SK-N-SH (cell line): ENCODE measurements at regions not wholly inside any gene's neighbourhood (a gene's known extent, or its start where the extent isn't known, plus 50 kb on each side); places are given as distances from the start of the nearest gene placed in this dataset.

Experiments used
- CTCF ChIA-PET: fragments of 300-600, 350-600 bp; formaldehyde crosslinking; extraction: SDS; loops from one replicate; lab custom pipeline; 2021; lab: Yijun Ruan, JAX
- POLR2A ChIA-PET: fragments of 350-600 bp; sonication (Branson Sonifier 250); formaldehyde crosslinking; extraction: SDS; loops from one replicate; lab custom pipeline; 2020; ENCODE audit warnings: antibody characterized with exemption, inconsistent platforms; lab: Yijun Ruan, JAX
- DNase-seq: peaks from one replicate; pipeline ENCODE4 v3.0.0; 2012
- H2AFZ ChIP-seq: fragments of 200-600 bp; sonication (generic); 2 replicates; pipeline ENCODE4 v1.8.1; 2016; ENCODE audit warnings: antibody characterized with exemption, mild to moderate bottlenecking, low read depth
- H3F3A ChIP-seq: fragments of 200-600 bp; sonication (generic); replicated peaks from 2 replicates; pipeline ENCODE3; 2016; ENCODE audit warnings: antibody characterized with exemption, mild to moderate bottlenecking; ENCODE audit not compliant: insufficient read depth
- H3K27ac ChIP-seq, 2 experiments: fragments of 200-500 bp in 1 of 2; fragments of 200-600 bp in 1 of 2; sonication (Bioruptor generic) in 1 of 2; sonication (generic), shearing (Covaris generic) in 1 of 2; 2 replicates each; pipeline versions ENCODE4 v1.5.1 to v1.6.1; 2014 to 2016; ENCODE audit warnings: low read depth in 2 of 2, inconsistent platforms in 1 of 2, low read length in 1 of 2, mild to moderate bottlenecking in 1 of 2, mixed read lengths in 1 of 2
- H3K27me3 ChIP-seq: fragments of 200-600 bp; sonication (generic), shearing (Covaris generic); 2 replicates; pipeline ENCODE4 v1.6.1; 2016; ENCODE audit warnings: mixed run types; ENCODE audit not compliant: insufficient read depth
- H3K36me3 ChIP-seq, 2 experiments: fragments of 200-500 bp in 1 of 2; fragments of 200-600 bp in 1 of 2; sonication (Bioruptor generic) in 1 of 2; sonication (generic) in 1 of 2; replicated peaks in 1 of 2; 2 replicates each; pipeline versions ENCODE3 to v1.5.1; 2014 to 2016; ENCODE audit warnings: low read length in 1 of 2, mild to moderate bottlenecking in 1 of 2; ENCODE audit not compliant: insufficient read depth in 2 of 2, control insufficient read depth in 1 of 2
- H3K4me1 ChIP-seq, 2 experiments: fragments of 200-500 bp in 1 of 2; fragments of 200-600 bp in 1 of 2; sonication (Bioruptor generic) in 1 of 2; sonication (generic), shearing (Covaris generic) in 1 of 2; 2 replicates each; pipeline versions ENCODE4 v1.5.1 to v1.6.1; 2014 to 2016; ENCODE audit warnings: low read depth in 1 of 2, low read length in 1 of 2, mixed run types in 1 of 2; ENCODE audit not compliant: insufficient read depth in 2 of 2, control insufficient read depth in 1 of 2
- H3K4me2 ChIP-seq: fragments of 200-600 bp; sonication (generic), shearing (Covaris generic); 2 replicates; pipeline ENCODE4 v1.6.1; 2017; ENCODE audit warnings: mixed run types
- H3K4me3 ChIP-seq, 2 experiments: fragments of 200-500 bp in 1 of 2; fragments of 200-600 bp in 1 of 2; sonication (Bioruptor generic) in 1 of 2; sonication (generic), shearing (Covaris generic) in 1 of 2; 2 replicates each; pipeline versions ENCODE4 v1.5.1 to v1.8.1; 2014 to 2016; ENCODE audit warnings: low read depth in 2 of 2, inconsistent platforms in 1 of 2, low read length in 1 of 2, mild to moderate bottlenecking in 1 of 2, mixed read lengths in 1 of 2, moderate library complexity in 1 of 2
- H3K79me2 ChIP-seq: fragments of 200-600 bp; sonication (generic); 2 replicates; pipeline ENCODE4 v1.8.1; 2017; ENCODE audit warnings: mild to moderate bottlenecking; ENCODE audit not compliant: insufficient read depth
- H3K9ac ChIP-seq: fragments of 200-600 bp; sonication (generic); 2 replicates; pipeline ENCODE4 v1.6.1; 2017; ENCODE audit warnings: mixed run types
- H3K9me2 ChIP-seq: fragments of 200-600 bp; sonication (generic); 2 replicates; pipeline ENCODE4 v1.6.1; 2017; ENCODE audit warnings: mixed run types
- H3K9me3 ChIP-seq: fragments of 200-600 bp; sonication (generic); 2 replicates; pipeline ENCODE4 v1.6.1; 2017; ENCODE audit warnings: mixed run types, mild to moderate bottlenecking, moderate library complexity
- H4K20me1 ChIP-seq: fragments of 200-600 bp; sonication (generic); 2 replicates; pipeline ENCODE4 v1.6.1; 2017; ENCODE audit warnings: mild to moderate bottlenecking, mixed run types; ENCODE audit not compliant: insufficient read depth
- EZH2phosphoT487 ChIP-seq: fragments of 200-600 bp; sonication (generic); IDR thresholded peaks from 2 replicates; pipeline ENCODE4 v1.6.1; 2017; ENCODE audit warnings: low read depth, mixed run types, mild to moderate bottlenecking, antibody characterized with exemption, moderate library complexity, borderline replicate concordance
- GATA2 ChIP-seq: sonication (generic); formaldehyde crosslinking; IDR thresholded peaks from 2 replicates; pipeline ENCODE4 v1.5.0; 2020; ENCODE audit warnings: mild to moderate bottlenecking, missing genetic modification reagents
- IRF3 ChIP-seq: fragments of 150-350 bp; IDR thresholded peaks from 2 replicates; pipeline ENCODE4 v1.6.1; 2016; ENCODE audit warnings: mild to moderate bottlenecking, low read depth, low read length
- JUND ChIP-seq: IDR thresholded peaks from 2 replicates; pipeline ENCODE4 v1.4.0; 2012
- MAX ChIP-seq: IDR thresholded peaks from 2 replicates; pipeline ENCODE4 v1.4.0; 2012; ENCODE audit warnings: low read depth
- MEF2A ChIP-seq: IDR thresholded peaks from 2 replicates; pipeline ENCODE4 v1.4.0; 2012; ENCODE audit warnings: low read depth, borderline replicate concordance
- MXI1 ChIP-seq: IDR thresholded peaks from 2 replicates; pipeline ENCODE4 v1.6.1; 2012; ENCODE audit warnings: mild to moderate bottlenecking, low read depth, low read length, improper control_type of control experiment
- NRF1 ChIP-seq: IDR thresholded peaks from 2 replicates; pipeline ENCODE4 v1.6.1; 2012; ENCODE audit warnings: low read depth, mild to moderate bottlenecking, low read length
- PBX3 ChIP-seq: IDR thresholded peaks from 2 replicates; pipeline ENCODE4; 2012
- RCOR1 ChIP-seq: fragments of 150-350 bp; IDR thresholded peaks from 2 replicates; pipeline ENCODE4 v1.6.1; 2017; ENCODE audit warnings: antibody characterized with exemption, low read length
- SIN3A ChIP-seq: IDR thresholded peaks from 2 replicates; pipeline ENCODE4 v1.6.1; 2012; ENCODE audit warnings: low read depth, mild to moderate bottlenecking, low read length, moderate library complexity, borderline replicate concordance
- SMC3 ChIP-seq: IDR thresholded peaks from 2 replicates; pipeline ENCODE4 v1.6.1; 2012; ENCODE audit warnings: low read depth, low read length, improper control_type of control experiment
- TCF12 ChIP-seq: IDR thresholded peaks from 2 replicates; pipeline ENCODE4 v1.4.0; 2012
- YY1 ChIP-seq: IDR thresholded peaks from 2 replicates; pipeline ENCODE4 v1.4.0; 2012; ENCODE audit warnings: low read depth, mild to moderate bottlenecking
- WGBS: methylation state at CpG from one replicate; pipeline ENCODE4 v1.1.6; 2017; ENCODE audit warnings: low lambda C conversion rate; 5-methylcytosine and 5-hydroxymethylcytosine counted together
- TF ChIP-seq, protein P1 (sequence below): fragments of 200-600 bp; sonication (generic); IDR thresholded peaks from 2 replicates; pipeline ENCODE4 v1.6.1; 2017; ENCODE audit warnings: antibody characterized with exemption, mild to moderate bottlenecking, moderate library complexity
- TF ChIP-seq, protein P2 (sequence below): IDR thresholded peaks from 2 replicates; pipeline ENCODE4 v1.4.0; 2012; ENCODE audit warnings: low read depth, borderline replicate concordance

DNA sequence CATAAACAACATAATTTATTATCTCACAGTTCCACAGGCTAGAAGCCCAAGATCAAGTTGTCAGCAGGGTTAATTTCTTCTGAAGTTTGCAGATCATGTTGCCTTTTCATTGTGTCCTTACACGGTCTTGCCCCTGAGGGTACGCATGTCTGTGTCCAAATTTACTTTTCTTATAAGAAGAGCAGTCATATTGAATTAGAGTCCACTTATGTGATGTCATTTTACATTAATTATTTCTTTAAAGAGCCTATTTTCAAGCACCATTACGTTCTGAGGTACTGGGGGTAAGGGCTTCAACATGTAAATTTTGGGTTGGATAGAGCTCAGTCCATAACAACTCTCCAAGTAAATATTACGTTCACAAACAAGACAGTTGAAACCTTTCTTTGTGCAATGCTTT lies 236.6 kb upstream of the OR4E1 start:
- Histone ChIP-seq H3K9me2 (no peaks in the 10 kb centered on the region), H3K9ac (no peak overlapping the region), H3K27me3 (no peaks in the 10 kb centered on the region), H2AFZ (no peak overlapping the region), H3K4me3 (no peak overlapping the region), H3K27ac (no peak overlapping the region), H4K20me1 (no peaks in the 10 kb centered on the region), H3K4me2 (no peak overlapping the region), H3K79me2 (no peaks in the 10 kb centered on the region), H3K36me3 (no peaks in the 10 kb centered on the region), H3K9me3 (no peaks in the 10 kb centered on the region), H3K4me1 (no peaks in the 10 kb centered on the region)
- CTCF ChIA-PET = no interaction called here
- no peak for DNase-seq
- no peak for TF ChIP-seq NRF1
- TF ChIP-seq SIN3A = no peak
- no peak for TF ChIP-seq MEF2A
- TF ChIP-seq, protein P1, sequence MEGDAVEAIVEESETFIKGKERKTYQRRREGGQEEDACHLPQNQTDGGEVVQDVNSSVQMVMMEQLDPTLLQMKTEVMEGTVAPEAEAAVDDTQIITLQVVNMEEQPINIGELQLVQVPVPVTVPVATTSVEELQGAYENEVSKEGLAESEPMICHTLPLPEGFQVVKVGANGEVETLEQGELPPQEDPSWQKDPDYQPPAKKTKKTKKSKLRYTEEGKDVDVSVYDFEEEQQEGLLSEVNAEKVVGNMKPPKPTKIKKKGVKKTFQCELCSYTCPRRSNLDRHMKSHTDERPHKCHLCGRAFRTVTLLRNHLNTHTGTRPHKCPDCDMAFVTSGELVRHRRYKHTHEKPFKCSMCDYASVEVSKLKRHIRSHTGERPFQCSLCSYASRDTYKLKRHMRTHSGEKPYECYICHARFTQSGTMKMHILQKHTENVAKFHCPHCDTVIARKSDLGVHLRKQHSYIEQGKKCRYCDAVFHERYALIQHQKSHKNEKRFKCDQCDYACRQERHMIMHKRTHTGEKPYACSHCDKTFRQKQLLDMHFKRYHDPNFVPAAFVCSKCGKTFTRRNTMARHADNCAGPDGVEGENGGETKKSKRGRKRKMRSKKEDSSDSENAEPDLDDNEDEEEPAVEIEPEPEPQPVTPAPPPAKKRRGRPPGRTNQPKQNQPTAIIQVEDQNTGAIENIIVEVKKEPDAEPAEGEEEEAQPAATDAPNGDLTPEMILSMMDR = no peak
- no peak for TF ChIP-seq MAX
- no peak for TF ChIP-seq RCOR1
- TF ChIP-seq JUND = no peak
- TF ChIP-seq, protein P2, sequence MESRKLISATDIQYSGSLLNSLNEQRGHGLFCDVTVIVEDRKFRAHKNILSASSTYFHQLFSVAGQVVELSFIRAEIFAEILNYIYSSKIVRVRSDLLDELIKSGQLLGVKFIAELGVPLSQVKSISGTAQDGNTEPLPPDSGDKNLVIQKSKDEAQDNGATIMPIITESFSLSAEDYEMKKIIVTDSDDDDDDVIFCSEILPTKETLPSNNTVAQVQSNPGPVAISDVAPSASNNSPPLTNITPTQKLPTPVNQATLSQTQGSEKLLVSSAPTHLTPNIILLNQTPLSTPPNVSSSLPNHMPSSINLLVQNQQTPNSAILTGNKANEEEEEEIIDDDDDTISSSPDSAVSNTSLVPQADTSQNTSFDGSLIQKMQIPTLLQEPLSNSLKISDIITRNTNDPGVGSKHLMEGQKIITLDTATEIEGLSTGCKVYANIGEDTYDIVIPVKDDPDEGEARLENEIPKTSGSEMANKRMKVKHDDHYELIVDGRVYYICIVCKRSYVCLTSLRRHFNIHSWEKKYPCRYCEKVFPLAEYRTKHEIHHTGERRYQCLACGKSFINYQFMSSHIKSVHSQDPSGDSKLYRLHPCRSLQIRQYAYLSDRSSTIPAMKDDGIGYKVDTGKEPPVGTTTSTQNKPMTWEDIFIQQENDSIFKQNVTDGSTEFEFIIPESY = no peak
- TF ChIP-seq TCF12 = no peak
- no peak for TF ChIP-seq YY1
- TF ChIP-seq SMC3 = no peak
- TF ChIP-seq IRF3 = no peak
- no peak for TF ChIP-seq EZH2phosphoT487
- TF ChIP-seq PBX3 = no peak
- no peak for TF ChIP-seq GATA2
- no peak for TF ChIP-seq MXI1
- TF ChIP-seq, all 33 proteins: peak for 0
- POLR2A ChIA-PET = no interaction called here
- WGBS = 11% methylated on average over 4 of the region's 4 CpGs
- no peaks in the 10 kb centered on the region for H3F3A ChIP-seq
